LoVo (cell line): ENCODE measurements at regions not wholly inside any gene's neighbourhood (a gene's known extent, or its start where the extent isn't known, plus 50 kb on each side); places are given as distances from the start of the nearest gene placed in this dataset.
"Not testable (repeated sequence)": the region's sequence is repeated elsewhere in the genome, so short reads cannot be mapped to it uniquely, and the experiment has no call there.

Experiments used
- DNase-seq: peaks from one replicate; pipeline ENCODE4 v3.0.0-alpha.2; 2016; ENCODE audit warnings: low spot score

- DNase-seq: no peak
These were observed 745.0 kb downstream of the PRELID2 start for GRCh38 chr5:145090115-145090514.

- DNase-seq: no peak
These were observed 750.3 kb downstream of the PRELID2 start for GRCh38 chr5:145084834-145085233.

DNA sequence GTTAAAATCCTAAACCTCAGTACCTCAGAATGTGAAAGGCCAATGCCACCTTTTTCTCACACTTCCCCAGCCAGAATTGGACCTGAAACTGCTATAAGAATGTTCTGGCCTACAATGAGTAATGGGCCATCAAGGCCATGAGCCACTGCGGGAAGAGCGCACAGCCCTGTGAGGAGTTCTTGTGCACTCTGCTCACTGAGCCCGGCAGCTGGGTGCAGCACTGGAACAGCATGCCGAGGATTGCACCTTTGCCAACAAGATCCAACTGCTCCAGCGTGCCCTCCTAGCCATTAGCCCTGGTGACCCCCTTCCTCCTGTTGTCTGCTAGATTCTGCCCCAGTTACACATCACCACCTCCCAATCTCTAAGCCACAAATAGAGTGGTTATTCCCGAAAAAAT, 758.1 kb downstream of the PRELID2 start:
- no peak for DNase-seq

DNA sequence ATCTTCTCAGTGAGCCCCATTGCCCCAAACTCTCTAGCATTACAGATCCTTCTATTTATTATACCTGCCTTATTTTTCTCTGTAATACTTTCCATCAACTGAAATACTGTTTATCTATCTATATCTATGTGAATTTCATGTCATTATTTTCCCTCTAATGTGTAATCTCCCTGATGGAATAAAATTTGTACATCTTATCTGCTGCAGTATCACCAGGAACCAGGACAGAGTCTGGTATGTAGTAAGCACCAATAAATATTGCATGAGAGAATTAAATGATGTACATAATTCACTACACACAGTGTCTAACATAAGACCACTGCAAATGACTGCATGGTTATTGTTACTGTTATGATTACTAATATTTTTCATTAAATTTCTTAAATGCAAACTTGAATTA, 759.1 kb downstream of the PRELID2 start:
- DNase-seq: no peak

- DNase-seq: no peak
These were observed 762.3 kb downstream of the PRELID2 start for GRCh38 chr5:145072889-145073288.

DNA sequence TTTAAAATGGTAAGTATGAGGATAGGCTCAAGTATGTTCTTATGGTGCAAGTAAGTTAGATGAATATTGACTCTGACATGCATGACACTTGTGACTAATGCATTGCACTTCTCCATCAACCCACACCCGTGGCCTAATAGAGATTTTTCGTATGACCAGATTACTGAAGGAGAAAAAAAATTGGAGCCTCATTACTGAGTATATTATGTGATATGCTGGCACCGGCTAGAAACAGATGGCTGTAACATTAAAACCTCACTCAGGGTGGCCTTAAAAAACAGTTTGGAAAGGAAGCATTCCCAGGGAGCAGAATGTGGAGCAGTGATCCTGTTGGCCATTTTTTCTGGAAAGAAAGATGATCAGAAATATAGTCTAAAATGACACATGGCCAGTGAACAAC, 766.4 kb downstream of the PRELID2 start:
- DNase-seq: no peak

- DNase-seq: no peak
These were observed 772.7 kb downstream of the PRELID2 start for GRCh38 chr5:145062280-145063062.

GRCh38 chr5:145056800-145057199, 778.3 kb downstream of the PRELID2 start:
- no peak for DNase-seq

GRCh38 chr5:145050181-145050580, 785.0 kb downstream of the PRELID2 start:
- no peak for DNase-seq

GRCh38 chr5:145044970-145045369, 790.2 kb downstream of the PRELID2 start:
- DNase-seq: no peak

GRCh38 chr5:145028626-145029025, 806.5 kb downstream of the PRELID2 start:
- DNase-seq: no peak

- no peak for DNase-seq
These were observed 807.9 kb downstream of the PRELID2 start for GRCh38 chr5:145027286-145027685.

DNA sequence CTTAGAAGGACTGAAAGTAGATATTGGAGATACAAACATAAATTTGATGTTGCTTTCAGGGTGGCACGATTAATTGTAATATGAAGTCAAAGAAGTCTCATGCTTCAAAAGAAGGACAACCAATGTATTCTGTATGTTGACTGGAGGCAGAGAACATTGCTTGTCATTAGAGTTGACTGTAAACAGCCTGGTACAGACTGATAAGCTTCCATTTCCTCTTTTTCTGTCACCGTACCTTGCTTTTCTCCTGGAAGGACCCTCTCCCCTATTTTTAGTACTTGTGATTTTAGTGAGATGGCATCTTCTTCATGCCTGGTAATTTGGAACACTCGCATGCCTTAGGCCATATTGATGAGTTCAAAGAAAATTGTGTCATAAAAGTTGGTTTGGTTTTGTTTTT, 809.4 kb downstream of the PRELID2 start:
- DNase-seq: no peak

- DNase-seq: no peak
These were observed 820.0 kb downstream of the PRELID2 start for GRCh38 chr5:145015146-145015545.

DNA sequence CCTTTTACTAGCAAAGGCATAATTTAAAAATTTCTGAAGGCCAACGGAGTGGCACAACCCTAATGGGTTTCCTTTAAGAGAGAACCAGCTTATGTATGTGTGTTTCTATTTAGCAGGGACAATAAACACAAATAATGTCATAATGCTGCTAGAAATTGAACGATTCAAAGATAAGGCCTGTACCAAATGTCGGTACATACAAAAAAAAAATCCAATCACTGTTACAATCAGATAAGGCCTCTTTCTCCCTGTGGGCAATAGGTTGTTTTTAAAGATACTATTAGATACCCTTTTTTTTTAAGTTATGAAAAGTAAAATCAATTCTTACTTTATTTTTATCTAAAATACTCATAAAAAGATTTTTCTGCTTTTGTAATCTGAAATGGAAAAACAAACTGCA, 821.0 kb downstream of the PRELID2 start:
- DNase-seq: no peak

- DNase-seq: no peak
These were observed 824.3 kb downstream of the PRELID2 start for GRCh38 chr5:145010834-145011233.

GRCh38 chr5:145008876-145009530, 826.1 kb downstream of the PRELID2 start:
- no peak for DNase-seq

DNA sequence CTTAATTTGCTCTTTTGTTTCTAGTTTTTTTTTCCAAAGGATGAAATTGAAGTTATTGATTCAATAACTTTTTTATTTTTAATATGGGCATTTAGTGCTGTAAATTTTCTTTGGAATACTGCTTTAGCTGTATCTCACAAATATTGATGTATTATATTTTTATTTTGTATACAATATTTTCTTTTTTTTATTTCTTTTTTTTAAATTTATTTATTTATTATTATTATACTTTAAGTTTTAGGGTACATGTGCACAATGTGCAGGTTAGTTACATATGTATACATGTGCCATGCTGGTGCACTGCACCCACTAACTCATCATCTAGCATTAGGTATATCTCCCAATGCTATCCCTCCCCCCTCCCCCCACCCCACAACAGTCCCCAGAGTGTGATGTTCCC, 823.7 kb downstream of the KCTD16 start:
- DNase-seq: not testable (repeated sequence)

DNA sequence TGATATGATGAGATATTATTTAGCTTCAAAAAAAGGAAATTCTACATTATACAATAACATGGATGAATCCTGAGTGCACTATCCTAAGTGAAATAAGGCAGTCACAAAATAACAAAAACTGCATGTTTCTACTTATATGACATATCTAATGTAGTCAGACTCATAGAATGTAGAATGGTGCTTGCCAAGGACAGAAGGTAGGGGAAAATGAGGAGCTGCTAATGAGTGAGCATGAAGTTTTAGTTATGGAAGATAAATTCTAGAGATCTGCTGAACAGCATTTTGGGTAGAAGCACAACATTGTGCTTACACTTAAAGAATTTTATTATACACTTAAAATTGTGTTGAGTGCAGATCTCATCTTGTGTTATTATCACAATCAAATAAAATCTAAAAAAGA, 812.4 kb downstream of the KCTD16 start:
- no peak for DNase-seq

DNA sequence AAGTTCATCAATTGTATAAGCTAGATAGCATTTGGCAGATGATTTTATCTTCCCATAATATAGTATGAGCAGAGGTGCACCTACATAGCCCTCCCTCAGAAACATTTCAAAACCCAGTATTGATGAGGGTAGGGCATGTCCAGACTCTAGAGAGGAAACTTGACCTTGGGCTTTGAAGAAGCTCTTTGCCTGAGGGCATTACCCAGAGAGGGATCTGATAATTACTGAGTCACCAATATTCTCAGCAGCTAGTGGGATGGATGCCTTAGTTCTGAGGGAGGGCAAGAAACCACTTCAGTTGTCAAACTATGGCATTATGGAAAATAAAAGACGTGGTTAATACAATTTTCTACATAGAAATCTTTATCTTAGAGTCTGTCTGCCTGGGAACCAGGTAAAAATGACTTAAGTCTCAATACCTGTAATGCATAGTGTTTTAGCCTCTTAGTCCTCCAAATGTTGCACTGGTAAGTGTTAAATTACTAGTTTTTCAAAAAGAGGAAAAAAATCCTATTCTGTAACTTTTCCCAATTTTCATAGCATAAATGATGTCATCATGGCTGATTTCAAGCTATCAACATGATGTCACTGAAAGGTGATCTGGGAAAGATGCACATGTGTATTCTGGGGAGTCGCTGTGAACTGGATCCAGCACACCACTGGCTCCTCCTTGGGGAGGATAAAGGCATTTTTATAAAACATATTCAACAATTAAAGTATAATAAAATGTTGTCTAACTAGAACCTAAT, 809.0 kb downstream of the KCTD16 start:
- DNase-seq: no peak

GRCh38 chr5:144972317-144972716, 801.6 kb downstream of the KCTD16 start:
- DNase-seq: no peak

- DNase-seq: no peak
These were observed 800.6 kb downstream of the KCTD16 start for GRCh38 chr5:144971108-144971850.
